SU-DHL-6 (cell line): ENCODE measurements at regions not wholly inside any gene's neighbourhood (a gene's known extent, or its start where the extent isn't known, plus 50 kb on each side); places are given as distances from the start of the nearest gene placed in this dataset.

Experiments used
- CTCF ChIP-seq: fragments of 200-600 bp; sonication (generic); IDR thresholded peaks from one replicate; pipeline ENCODE4 v1.5.1; 2017; ENCODE audit warnings: antibody characterized with exemption, mild to moderate bottlenecking, low read length, moderate library complexity; ENCODE audit not compliant: insufficient read depth, poor library complexity, severe bottlenecking
- EZH2phosphoT487 ChIP-seq: fragments of 200-600 bp; sonication (generic), shearing (Covaris generic); conservative IDR thresholded peaks from 2 replicates; pipeline ENCODE4 v1.6.1; 2018; ENCODE audit warnings: mild to moderate bottlenecking, antibody characterized with exemption, low read length, moderate library complexity, mixed read lengths

- TF ChIP-seq CTCF = no peak
- TF ChIP-seq EZH2phosphoT487 = no peak
Observed at GRCh38 chr21:18722193-18722592, 318.6 kb upstream of the TMPRSS15 start.
